ENCODE measurements at regions not wholly inside any gene's neighbourhood (a gene's known extent, or its start where the extent isn't known, plus 50 kb on each side); places are given as distances from the start of the nearest gene placed in this dataset.

- Histone ChIP-seq H3K79me2 (ENCODE audit: low read depth) (no peaks in the 10 kb centered on the region), H3F3A (ENCODE audit: insufficient read depth, low read depth) (no peaks in the 10 kb centered on the region), H3K9me2 (ENCODE audit: insufficient read depth) (no peaks in the 10 kb centered on the region), H3K4me2 (no peak overlapping the region), H3K27me3 (ENCODE audit: insufficient read depth, low read depth) (no peaks in the 10 kb centered on the region), H3K36me3 (ENCODE audit: low read depth) (no peaks in the 10 kb centered on the region), H4K20me1 (ENCODE audit: insufficient read depth) (no peaks in the 10 kb centered on the region), H2AFZ (no peak overlapping the region), H3K27ac (no peak overlapping the region), H3K4me3 (no peak overlapping the region), H3K4me1 (replicated peaks; ENCODE audit: insufficient read depth) (no peaks in the 10 kb centered on the region), H3K9me3 (ENCODE audit: insufficient read depth, low read depth) (no peaks in the 10 kb centered on the region; the same call in 1 of the 2 replicates)
- CTCF ChIA-PET: no interaction called here
- no peak for TF ChIP-seq CTCF (conservative IDR thresholded peaks at IDR 0.05)
- TF ChIP-seq EZH2 (IDR thresholded peaks at IDR 0.05; ENCODE audit: low read depth): no peak
- DNase-seq: no peak
- POLR2A ChIA-PET (ENCODE audit: unreplicated experiment): interaction anchor here (0.7 kb wide), 1 partner anchor 72 kb away, joined by 5 read pairs; no protein-coding TSS in a partner anchor
- no TSS peak for BruUV-seq (replicated peaks)
- intact Hi-C loops (cut with micrococcal nuclease; ENCODE audit: unreplicated experiment): no loop called here
Observed at GRCh38 chr1:172778456-172779455, 119.9 kb downstream of the FASLG start.

GRCh38 chr1:172779491-172779890 lies 120.6 kb downstream of the FASLG start:
- DNase-seq: no peak
- Histone ChIP-seq H3K4me2 (no peak overlapping the region), H3F3A (ENCODE audit: insufficient read depth, low read depth) (no peaks in the 10 kb centered on the region), H3K4me3 (no peak overlapping the region), H3K27me3 (ENCODE audit: insufficient read depth, low read depth) (no peaks in the 10 kb centered on the region), H4K20me1 (ENCODE audit: insufficient read depth) (no peaks in the 10 kb centered on the region), H3K9me2 (ENCODE audit: insufficient read depth) (no peaks in the 10 kb centered on the region), H2AFZ (no peak overlapping the region), H3K36me3 (ENCODE audit: low read depth) (no peaks in the 10 kb centered on the region), H3K27ac (no peak overlapping the region), H3K4me1 (replicated peaks; ENCODE audit: insufficient read depth) (no peaks in the 10 kb centered on the region), H3K9me3 (ENCODE audit: insufficient read depth, low read depth) (no peaks in the 10 kb centered on the region; the same call in 1 of the 2 replicates), H3K79me2 (ENCODE audit: low read depth) (no peaks in the 10 kb centered on the region)
- TF ChIP-seq CTCF (conservative IDR thresholded peaks at IDR 0.05): no peak
- TF ChIP-seq EZH2 (IDR thresholded peaks at IDR 0.05; ENCODE audit: low read depth): no peak
- CTCF ChIA-PET: no interaction called here
- POLR2A ChIA-PET (ENCODE audit: unreplicated experiment): no interaction called here
- no TSS peak for BruUV-seq (replicated peaks)
- intact Hi-C loops (cut with micrococcal nuclease; ENCODE audit: unreplicated experiment): no loop called here

- no peaks in the 10 kb centered on the region for H3K27me3 ChIP-seq (ENCODE audit: insufficient read depth, low read depth)
- intact Hi-C loops (cut with micrococcal nuclease; ENCODE audit: unreplicated experiment): no loop called here
- DNase-seq: no peak
- no peaks in the 10 kb centered on the region for H4K20me1 ChIP-seq (ENCODE audit: insufficient read depth)
- no peak overlapping the region for H3K27ac ChIP-seq
- no peak overlapping the region for H2AFZ ChIP-seq
- H3K36me3 ChIP-seq (ENCODE audit: low read depth): no peaks in the 10 kb centered on the region
- no peaks in the 10 kb centered on the region for H3K79me2 ChIP-seq (ENCODE audit: low read depth)
- H3K4me1 ChIP-seq (replicated peaks; ENCODE audit: insufficient read depth): no peaks in the 10 kb centered on the region
- no peaks in the 10 kb centered on the region for H3F3A ChIP-seq (ENCODE audit: insufficient read depth, low read depth)
- no peaks in the 10 kb centered on the region for H3K9me2 ChIP-seq (ENCODE audit: insufficient read depth)
- ChIA-PET POLR2A (ENCODE audit: unreplicated experiment) (no interaction called here), CTCF (no interaction called here)
- no peak overlapping the region for H3K4me3 ChIP-seq
- no peaks in the 10 kb centered on the region for H3K9me3 ChIP-seq (ENCODE audit: insufficient read depth, low read depth)
- TF ChIP-seq CTCF (conservative IDR thresholded peaks at IDR 0.05): no peak
- TF ChIP-seq EZH2 (IDR thresholded peaks at IDR 0.05; ENCODE audit: low read depth): no peak
- H3K4me2 ChIP-seq: no peak overlapping the region
- no TSS peak for BruUV-seq (replicated peaks)
Observed at GRCh38 chr1:172781513-172782140, 122.7 kb downstream of the FASLG start.
